ENCODE measurements at regions not wholly inside any gene's neighbourhood (a gene's known extent, or its start where the extent isn't known, plus 50 kb on each side); places are given as distances from the start of the nearest gene placed in this dataset.

GRCh38 chr18:2336690-2337392 lies 234.5 kb downstream of the METTL4 start:
- no peak for FAIRE-seq

GRCh38 chr18:2337552-2338141 lies 233.7 kb downstream of the METTL4 start:
- FAIRE-seq, result no peak

GRCh38 chr18:2338601-2339000 lies 232.7 kb downstream of the METTL4 start:
- no peak for FAIRE-seq

- FAIRE-seq, result no peak
Observed at GRCh38 chr18:2340335-2340734, 231.0 kb downstream of the METTL4 start.

- FAIRE-seq, result no peak
Observed at GRCh38 chr18:2348003-2348402, 223.3 kb downstream of the METTL4 start.

- no peak for FAIRE-seq
Observed at GRCh38 chr18:2351126-2351850, 220.0 kb downstream of the METTL4 start.

- FAIRE-seq, result no peak
Observed at GRCh38 chr18:2354292-2354691, 217.0 kb downstream of the METTL4 start.

- no peak for FAIRE-seq
Observed at GRCh38 chr18:2356906-2357305, 214.4 kb downstream of the METTL4 start.

- FAIRE-seq, result no peak
Observed at GRCh38 chr18:2360861-2361260, 210.4 kb downstream of the METTL4 start.

GRCh38 chr18:2368102-2368501 lies 203.2 kb downstream of the METTL4 start:
- no peak for FAIRE-seq

GRCh38 chr18:2376707-2377106 lies 194.6 kb downstream of the METTL4 start:
- FAIRE-seq, result no peak

- no peak for FAIRE-seq
Observed at GRCh38 chr18:2380101-2380500, 191.2 kb downstream of the METTL4 start.

- FAIRE-seq, result no peak
Observed at GRCh38 chr18:2381539-2381938, 189.8 kb downstream of the METTL4 start.

GRCh38 chr18:2387588-2387987 lies 183.7 kb downstream of the METTL4 start:
- FAIRE-seq, result no peak

- no peak for FAIRE-seq
Observed at GRCh38 chr18:2390158-2390557, 181.1 kb downstream of the METTL4 start.

- FAIRE-seq, result no peak
Observed at GRCh38 chr18:2391470-2391869, 179.8 kb downstream of the METTL4 start.

GRCh38 chr18:2392446-2392845 lies 178.9 kb downstream of the METTL4 start:
- FAIRE-seq, result no peak

GRCh38 chr18:2394684-2395083 lies 176.6 kb downstream of the METTL4 start:
- FAIRE-seq, result no peak

- no peak for FAIRE-seq
Observed at GRCh38 chr18:2395427-2396161, 175.7 kb downstream of the METTL4 start.

GRCh38 chr18:2396162-2396505 lies 175.2 kb downstream of the METTL4 start:
- no peak for FAIRE-seq

GRCh38 chr18:2400701-2401196 lies 170.6 kb downstream of the METTL4 start:
- FAIRE-seq, result no peak

- no peak for FAIRE-seq
Observed at GRCh38 chr18:2402084-2402483, 169.2 kb downstream of the METTL4 start.

GRCh38 chr18:2406544-2406943 lies 164.8 kb downstream of the METTL4 start:
- no peak for FAIRE-seq

All from colon (tissue), 2 donors.